GM12891 (cell line): ENCODE measurements at regions not wholly inside any gene's neighbourhood (a gene's known extent, or its start where the extent isn't known, plus 50 kb on each side); places are given as distances from the start of the nearest gene placed in this dataset.

Experiments used
- POLR2A ChIP-seq: IDR thresholded peaks from 2 replicates; pipeline ENCODE4 v1.6.1; 2011; ENCODE audit warnings: low read depth, low read length, control low read depth
- POLR2AphosphoS5 ChIP-seq: IDR thresholded peaks from 2 replicates; pipeline ENCODE4 v1.6.1; 2011; ENCODE audit warnings: low read depth, low read length, control low read depth
- SPI1 ChIP-seq: IDR thresholded peaks from 2 replicates; pipeline ENCODE4 v1.6.1; 2011; ENCODE audit warnings: low read depth, low read length, control low read depth
- TAF1 ChIP-seq: IDR thresholded peaks from 2 replicates; pipeline ENCODE4 v1.6.1; 2011; ENCODE audit warnings: low read depth, low read length, control low read depth

- TF ChIP-seq POLR2A (no peak), POLR2AphosphoS5 (no peak), TAF1 (no peak), SPI1 (no peak)
These were observed 131.9 kb upstream of the XYLT1 start for GRCh38 chr16:17602678-17603077.
